Adrenal gland (tissue), 5 donors: ENCODE measurements at regions not wholly inside any gene's neighbourhood (a gene's known extent, or its start where the extent isn't known, plus 50 kb on each side); places are given as distances from the start of the nearest gene placed in this dataset.

Experiments used
- CTCF ChIP-seq, 6 experiments: fragments of 450-650 bp in 4 of 6; fragments of 200-600 bp in 2 of 6; sonication (generic) in 1 of 6; IDR thresholded peaks; 1 replicate in 5 of 6; 2 replicates in 1 of 6; pipeline versions ENCODE4 v1.5.1 to v1.8.0; 2016 to 2021; ENCODE audit warnings: antibody characterized with exemption in 6 of 6, mild to moderate bottlenecking in 2 of 6, moderate library complexity in 1 of 6
- POLR2A ChIP-seq, 2 donors: fragments of 450-650 bp; IDR thresholded peaks; one replicate each; pipeline ENCODE4 v1.6.1; 2017; ENCODE audit warnings: antibody characterized with exemption in 2 of 2, mild to moderate bottlenecking in 2 of 2, moderate library complexity in 1 of 2
- donor health status: DM: no; HTN: no; CAD: no.

- no peak for TF ChIP-seq CTCF (IDR thresholded peaks at IDR 0.05)
- TF ChIP-seq POLR2A (IDR thresholded peaks at IDR 0.05) = no peak
Observed at GRCh38 chr13:26484196-26484595, 73.3 kb upstream of the WASF3 start.
